ENCODE measurements at regions not wholly inside any gene's neighbourhood (a gene's known extent, or its start where the extent isn't known, plus 50 kb on each side); places are given as distances from the start of the nearest gene placed in this dataset.

DNA sequence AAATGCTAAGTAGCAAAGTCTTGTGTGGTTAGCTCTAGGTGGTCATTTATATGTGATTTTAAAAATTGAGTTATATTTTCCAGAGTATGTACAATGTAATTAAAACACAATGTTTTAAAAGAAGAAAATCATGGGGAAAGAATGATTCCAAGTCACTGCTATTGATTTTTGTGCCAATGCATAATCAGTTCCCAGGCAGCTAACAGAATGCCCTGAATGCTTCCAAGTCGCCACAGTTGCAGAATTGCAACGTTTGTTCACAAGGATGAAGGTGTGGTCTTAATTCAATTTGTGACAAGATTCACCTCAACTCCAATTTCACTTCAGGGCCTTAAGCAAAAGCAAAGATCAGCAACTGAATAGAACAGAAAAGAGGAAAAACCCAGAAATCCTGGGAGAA, 200.4 kb downstream of the SPP2 start:
- TF ChIP-seq POLR2A (IDR thresholded peaks at IDR 0.05; ENCODE audit: low read depth, low read length): no peak
- no peak for TF ChIP-seq TAF1 (IDR thresholded peaks at IDR 0.05; ENCODE audit: low read depth, low read length)
- no peak for TF ChIP-seq POLR2AphosphoS5 (IDR thresholded peaks at IDR 0.05; ENCODE audit: low read depth, low read length)
- no peak for TF ChIP-seq SPI1 (IDR thresholded peaks at IDR 0.05; ENCODE audit: low read depth, low read length)
- TF ChIP-seq POU2F2 (IDR thresholded peaks at IDR 0.05; ENCODE audit: low read depth, low read length): no peak
